Neural progenitor cell (in vitro differentiated cells): ENCODE measurements at regions not wholly inside any gene's neighbourhood (a gene's known extent, or its start where the extent isn't known, plus 50 kb on each side); places are given as distances from the start of the nearest gene placed in this dataset.

Experiments
- EZH2 ChIP-seq: fragments of 200-600 bp; sonication (generic); IDR thresholded peaks from 2 replicates; pipeline ENCODE4 v1.6.1; 2017; ENCODE audit warnings: antibody characterized with exemption, mild to moderate bottlenecking, moderate library complexity
- TF ChIP-seq, protein P1 (sequence below): fragments of 200-600 bp; sonication (generic); IDR thresholded peaks from 2 replicates; pipeline ENCODE4 v1.5.1; 2017; ENCODE audit warnings: antibody characterized with exemption, mild to moderate bottlenecking

DNA sequence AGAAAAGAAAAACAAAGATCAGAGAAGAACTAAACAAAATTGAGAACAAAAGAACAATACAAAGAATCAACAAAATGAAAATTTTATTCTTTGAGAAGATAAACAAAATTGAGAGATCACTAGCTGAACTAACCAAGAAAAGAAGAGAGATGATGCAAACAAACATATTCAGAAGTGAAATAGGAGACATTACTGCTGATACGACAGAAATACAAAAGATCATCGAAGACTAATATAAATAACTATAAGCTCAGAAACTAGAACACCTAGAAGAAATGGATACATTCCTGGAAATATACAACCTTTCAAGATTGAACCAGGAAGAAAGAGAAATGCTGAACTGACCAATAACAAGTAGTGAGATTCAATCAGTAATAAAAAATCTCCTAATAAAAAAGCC, 533.1 kb upstream of the PPP2R3A start:
- TF ChIP-seq, protein P1, sequence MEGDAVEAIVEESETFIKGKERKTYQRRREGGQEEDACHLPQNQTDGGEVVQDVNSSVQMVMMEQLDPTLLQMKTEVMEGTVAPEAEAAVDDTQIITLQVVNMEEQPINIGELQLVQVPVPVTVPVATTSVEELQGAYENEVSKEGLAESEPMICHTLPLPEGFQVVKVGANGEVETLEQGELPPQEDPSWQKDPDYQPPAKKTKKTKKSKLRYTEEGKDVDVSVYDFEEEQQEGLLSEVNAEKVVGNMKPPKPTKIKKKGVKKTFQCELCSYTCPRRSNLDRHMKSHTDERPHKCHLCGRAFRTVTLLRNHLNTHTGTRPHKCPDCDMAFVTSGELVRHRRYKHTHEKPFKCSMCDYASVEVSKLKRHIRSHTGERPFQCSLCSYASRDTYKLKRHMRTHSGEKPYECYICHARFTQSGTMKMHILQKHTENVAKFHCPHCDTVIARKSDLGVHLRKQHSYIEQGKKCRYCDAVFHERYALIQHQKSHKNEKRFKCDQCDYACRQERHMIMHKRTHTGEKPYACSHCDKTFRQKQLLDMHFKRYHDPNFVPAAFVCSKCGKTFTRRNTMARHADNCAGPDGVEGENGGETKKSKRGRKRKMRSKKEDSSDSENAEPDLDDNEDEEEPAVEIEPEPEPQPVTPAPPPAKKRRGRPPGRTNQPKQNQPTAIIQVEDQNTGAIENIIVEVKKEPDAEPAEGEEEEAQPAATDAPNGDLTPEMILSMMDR = no peak
- TF ChIP-seq EZH2 = no peak
